ENCODE measurements at regions not wholly inside any gene's neighbourhood (a gene's known extent, or its start where the extent isn't known, plus 50 kb on each side); places are given as distances from the start of the nearest gene placed in this dataset.

- Histone ChIP-seq H3K27me3 (ENCODE audit: control insufficient read depth, insufficient read depth, low read length) (no peaks in the 10 kb centered on the region), H3K27ac (ENCODE audit: low read length) (no peak overlapping the region), H3K36me3 (ENCODE audit: control insufficient read depth, insufficient read depth, low read length) (no peaks in the 10 kb centered on the region), H3K4me1 (ENCODE audit: control insufficient read depth, insufficient read depth, low read length) (no peaks in the 10 kb centered on the region), H3K9me3 (ENCODE audit: control insufficient read depth, insufficient read depth, low read depth, low read length) (no peaks in the 10 kb centered on the region), H3K4me3 (ENCODE audit: low read depth in 2 of 2, low read length in 2 of 2) (no peak overlapping the region)
- ATAC-seq (no peak), DNase-seq (ENCODE audit: low read depth, low spot score) (no peak)
- BruUV-seq (replicated peaks) = no TSS peak
- TF ChIP-seq CTCF (IDR thresholded peaks at IDR 0.05) = no peak
- TF ChIP-seq TCF7L2 (IDR thresholded peaks at IDR 0.05; ENCODE audit: low read depth, low read length) = no peak
- no peak for TF ChIP-seq REST (IDR thresholded peaks at IDR 0.05; ENCODE audit: insufficient read depth in 1 of 2, low read depth in 2 of 2, low read length in 1 of 2)
- TF ChIP-seq POLR2AphosphoS5 (IDR thresholded peaks at IDR 0.05; ENCODE audit: low read depth, low read length) = no peak
- no peak for TF ChIP-seq SIN3A (IDR thresholded peaks at IDR 0.05; ENCODE audit: borderline replicate concordance, insufficient read depth, low read depth, low read length)
- in situ Hi-C loops (cut with HindIII; ENCODE audit: low pct_unique_long_range_greater_than_20kb, low sequenced_read_pairs) = no loop called here
- CTCF ChIA-PET = no interaction called here
- intact Hi-C loops (cut with micrococcal nuclease; ENCODE audit: unreplicated experiment) = no loop called here
- POLR2A ChIA-PET = no interaction called here
These were observed 275.7 kb upstream of the SLC16A7 start for GRCh38 chr12:59320112-59320511.

DNA sequence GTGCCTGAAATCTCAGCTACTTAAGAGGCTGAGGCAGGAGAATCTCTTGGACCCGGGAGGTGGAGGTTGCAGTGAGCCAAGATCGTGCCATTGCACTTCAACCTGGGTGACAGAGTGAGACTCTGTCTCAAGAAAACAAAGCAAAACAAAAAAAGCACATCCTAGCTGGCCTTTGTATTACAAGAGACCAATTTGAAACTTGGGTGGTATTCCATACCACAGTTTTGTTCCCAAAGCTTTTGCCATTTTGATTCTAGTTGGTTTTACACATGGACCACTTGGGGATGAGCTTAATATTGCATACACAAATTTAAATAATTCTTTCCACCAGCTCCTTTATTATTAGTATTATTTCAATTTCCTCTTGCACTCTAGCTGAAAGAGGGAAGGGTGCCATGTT lies 276.9 kb upstream of the SLC16A7 start:
- intact Hi-C loops (cut with micrococcal nuclease; ENCODE audit: unreplicated experiment) = no loop called here
- no peak overlapping the region for H3K4me3 ChIP-seq (ENCODE audit: low read depth in 2 of 2, low read length in 2 of 2)
- H3K9me3 ChIP-seq (ENCODE audit: control insufficient read depth, insufficient read depth, low read depth, low read length) = no peaks in the 10 kb centered on the region
- in situ Hi-C loops (cut with HindIII; ENCODE audit: low pct_unique_long_range_greater_than_20kb, low sequenced_read_pairs) = no loop called here
- no peaks in the 10 kb centered on the region for H3K4me1 ChIP-seq (ENCODE audit: control insufficient read depth, insufficient read depth, low read length)
- H3K27ac ChIP-seq (ENCODE audit: low read length) = no peak overlapping the region
- DNase-seq (ENCODE audit: low read depth, low spot score) (no peak), ATAC-seq (no peak)
- no TSS peak for BruUV-seq (replicated peaks)
- H3K36me3 ChIP-seq (ENCODE audit: control insufficient read depth, insufficient read depth, low read length) = no peaks in the 10 kb centered on the region
- CTCF ChIA-PET = no interaction called here
- no peak for TF ChIP-seq REST (IDR thresholded peaks at IDR 0.05; ENCODE audit: insufficient read depth in 1 of 2, low read depth in 2 of 2, low read length in 1 of 2)
- no peak for TF ChIP-seq SIN3A (IDR thresholded peaks at IDR 0.05; ENCODE audit: borderline replicate concordance, insufficient read depth, low read depth, low read length)
- TF ChIP-seq TCF7L2 (IDR thresholded peaks at IDR 0.05; ENCODE audit: low read depth, low read length) = no peak
- TF ChIP-seq CTCF (IDR thresholded peaks at IDR 0.05) = no peak
- TF ChIP-seq POLR2AphosphoS5 (IDR thresholded peaks at IDR 0.05; ENCODE audit: low read depth, low read length) = no peak
- POLR2A ChIA-PET = no interaction called here
- no peaks in the 10 kb centered on the region for H3K27me3 ChIP-seq (ENCODE audit: control insufficient read depth, insufficient read depth, low read length)
